B cell (primary cell): ENCODE measurements at regions not wholly inside any gene's neighbourhood (a gene's known extent, or its start where the extent isn't known, plus 50 kb on each side); places are given as distances from the start of the nearest gene placed in this dataset.

Experiments
- ATAC-seq: fragments of 200-7000 bp; cut with Tn5 transposase; one replicate; pipeline ENCODE4 v1.10.0; 2021; ENCODE audit warnings: low read depth, mild to moderate bottlenecking, moderate number of reproducible peaks, moderate library complexity
- CTCF ChIA-PET: fragments of 350-600 bp; sonication (Branson Sonifier 250); formaldehyde crosslinking; loops from one replicate; lab custom pipeline; 2021; ENCODE audit warnings: antibody characterized with exemption, inconsistent platforms; lab: Charles Lee
- POLR2A ChIA-PET: fragments of 350-600 bp; sonication (Branson Sonifier 250); formaldehyde crosslinking; loops from one replicate; lab custom pipeline; 2021; ENCODE audit warnings: antibody characterized with exemption; lab: Charles Lee
- DNase-seq: peaks from one replicate; pipeline ENCODE4 v3.0.0; 2013
- H2AFZ ChIP-seq: 2 replicates; pipeline ENCODE4 v1.6.1; 2012; ENCODE audit warnings: mild to moderate bottlenecking, low read depth, low read length; ENCODE audit not compliant: insufficient read depth, poor library complexity, severe bottlenecking
- H3K27ac ChIP-seq, 2 donors: 1 replicate in 1 of 2; 2 replicates in 1 of 2; pipeline ENCODE4 v1.5.1; 2012 to 2013; ENCODE audit warnings: low read length in 2 of 2, mild to moderate bottlenecking in 2 of 2, moderate library complexity in 1 of 2
- H3K27me3 ChIP-seq, 4 experiments: fragments of 200-600 bp in 1 of 4; sonication (generic) in 1 of 4; replicated peaks in 1 of 4; 1 replicate in 2 of 4; 2 replicates in 2 of 4; pipeline versions ENCODE4 v1.6.1 to v1.7.0; 2013 to 2016; ENCODE audit warnings: low read length in 3 of 4, mild to moderate bottlenecking in 2 of 4, mixed read lengths in 1 of 4, moderate library complexity in 1 of 4; ENCODE audit not compliant: insufficient read depth in 4 of 4, control insufficient read depth in 3 of 4; ENCODE audit errors: control extremely low read depth in 1 of 4
- H3K36me3 ChIP-seq, 2 experiments: replicated peaks in 1 of 2; 1 replicate in 1 of 2; 2 replicates in 1 of 2; pipeline versions ENCODE4 v1.6.1 to v1.7.1; 2013; ENCODE audit warnings: low read length in 1 of 2; ENCODE audit not compliant: insufficient read depth in 2 of 2, control insufficient read depth in 1 of 2; ENCODE audit errors: control extremely low read depth in 1 of 2, extremely low read depth in 1 of 2
- H3K4me1 ChIP-seq, 2 donors: fragments of 200-600 bp in 1 of 2; sonication (generic) in 1 of 2; 1 replicate in 1 of 2; 2 replicates in 1 of 2; pipeline versions ENCODE4 v1.5.1 to v1.6.1; 2013 to 2017; ENCODE audit warnings: low read length in 2 of 2; ENCODE audit not compliant: control insufficient read depth in 2 of 2, insufficient read depth in 2 of 2
- H3K4me2 ChIP-seq: replicated peaks from 2 replicates; pipeline ENCODE3; 2012; ENCODE audit warnings: mild to moderate bottlenecking, low read depth, low read length; ENCODE audit not compliant: poor library complexity, severe bottlenecking
- H3K4me3 ChIP-seq, 5 experiments: fragments of 200-600 bp in 1 of 5; sonication (generic) in 1 of 5; 1 replicate in 3 of 5; 2 replicates in 2 of 5; pipeline versions ENCODE4 v1.5.1 to v1.7.0; 2011 to 2016; ENCODE audit warnings: low read length in 4 of 5, mild to moderate bottlenecking in 4 of 5, low read depth in 2 of 5, control low read depth in 1 of 5, moderate library complexity in 1 of 5; ENCODE audit not compliant: insufficient read depth in 1 of 5; ENCODE audit errors: control extremely low read depth in 1 of 5, extremely low read depth in 1 of 5
- H3K79me2 ChIP-seq: fragments of 200-600 bp; sonication (generic); one replicate; pipeline ENCODE4 v1.6.0; 2016; ENCODE audit warnings: low read length; ENCODE audit not compliant: control insufficient read depth, insufficient read depth
- H3K9ac ChIP-seq: fragments of 200-600 bp; sonication (generic); 2 replicates; pipeline ENCODE4 v1.6.1; 2017; ENCODE audit warnings: mild to moderate bottlenecking, low read length, moderate library complexity
- H3K9me3 ChIP-seq, 3 donors: one replicate each; pipeline versions ENCODE4 v1.6.1 to v1.7.1; 2013; ENCODE audit warnings: low read length in 2 of 3; ENCODE audit not compliant: control insufficient read depth in 2 of 3, insufficient read depth in 1 of 3; ENCODE audit errors: control extremely low read depth in 1 of 3
- H4K20me1 ChIP-seq: 2 replicates; pipeline ENCODE4 v1.6.0; 2012; ENCODE audit warnings: mild to moderate bottlenecking, low read length; ENCODE audit not compliant: insufficient read depth, control insufficient read depth, poor library complexity, severe bottlenecking
- H3K27ac Mint-ChIP-seq: one replicate; pipeline ENCODE4 v1.8.0; 2021; ENCODE audit warnings: mixed read lengths
- H3K27me3 Mint-ChIP-seq: one replicate; pipeline ENCODE4 v1.8.0; 2021; ENCODE audit warnings: mixed read lengths
- H3K4me1 Mint-ChIP-seq: one replicate; pipeline ENCODE4 v1.8.0; 2021; ENCODE audit warnings: mixed read lengths
- H3K4me3 Mint-ChIP-seq: one replicate; pipeline ENCODE4 v1.8.0; 2021; ENCODE audit warnings: mixed read lengths
- H3K9me3 Mint-ChIP-seq: one replicate; pipeline ENCODE4 v1.8.0; 2022; ENCODE audit warnings: mixed read lengths; ENCODE audit not compliant: insufficient read depth
- EZH2 ChIP-seq: IDR thresholded peaks from 2 replicates; pipeline ENCODE4 v1.6.1; 2012; ENCODE audit warnings: borderline replicate concordance, low read depth, mild to moderate bottlenecking, moderate library complexity, low read length; ENCODE audit not compliant: insufficient read depth, poor library complexity, severe bottlenecking
- WGBS: methylation state at CpG from one replicate; pipeline ENCODE4 v1.1.5; 2013; ENCODE audit warnings: missing lambda C conversion rate; ENCODE audit not compliant: insufficient coverage; 5-methylcytosine and 5-hydroxymethylcytosine counted together
- intact Hi-C: fragments of 100-400 bp; cut with micrococcal nuclease; formaldehyde crosslinking; loops from one replicate; pipeline ENCODE4 v1.10.0; 2022
- TF ChIP-seq, protein P1 (sequence below): fragments of 200-600 bp; IDR thresholded peaks from one replicate; pipeline ENCODE4 v1.8.0; 2022; ENCODE audit warnings: antibody characterized with exemption, mild to moderate bottlenecking

DNA sequence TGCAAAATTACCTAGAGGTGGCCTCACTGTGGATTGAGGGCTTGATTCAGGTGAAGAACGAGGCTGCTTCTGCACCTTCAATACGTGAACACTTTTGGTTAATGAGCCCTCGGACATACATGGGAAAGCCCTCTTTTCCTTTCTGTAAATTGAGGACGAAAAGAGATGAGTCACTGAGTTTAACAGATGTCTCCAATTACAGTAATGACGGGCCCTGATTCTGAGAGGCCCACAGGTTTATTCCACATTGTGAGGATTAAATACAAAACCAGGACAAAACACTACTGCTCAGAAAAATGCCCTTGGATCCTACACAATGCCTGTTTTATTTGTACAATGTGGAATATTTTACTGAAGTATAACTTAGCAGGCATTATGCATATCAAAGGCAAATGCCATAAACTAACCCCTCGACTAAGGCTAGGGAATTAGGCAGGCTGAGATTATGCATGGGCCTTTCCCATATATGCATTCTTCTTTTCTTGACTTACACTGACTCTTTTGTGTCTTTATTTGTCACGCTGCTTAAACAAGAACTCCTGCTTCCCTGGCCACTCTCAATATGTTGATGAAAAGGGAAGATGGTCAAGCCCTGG, 819.9 kb downstream of the OLFM4 start:
- Histone ChIP-seq H2AFZ (no peak overlapping the region), H3K9ac (no peak overlapping the region), H3K4me2 (no peak overlapping the region), H4K20me1 (no peaks in the 10 kb centered on the region), H3K36me3 (no peaks in the 10 kb centered on the region), H3K27me3 (no peaks in the 10 kb centered on the region), H3K9me3 (peaks cover 0 to 5% (median 0%) of the 10 kb centered on the region in 3 donors), H3K4me3 (no peak overlapping the region), H3K79me2 (no peaks in the 10 kb centered on the region), H3K4me1 (no peaks in the 10 kb centered on the region), H3K27ac (no peak overlapping the region)
- no peak for ATAC-seq
- intact Hi-C loops: no loop called here
- Mint-ChIP-seq H3K27me3 (no peaks in the 10 kb centered on the region), H3K4me3 (no peak overlapping the region), H3K9me3 (peaks cover 5% of the 10 kb centered on the region), H3K4me1 (no peaks in the 10 kb centered on the region), H3K27ac (no peak overlapping the region)
- POLR2A ChIA-PET: no interaction called here
- DNase-seq: no peak
- TF ChIP-seq EZH2: no peak
- TF ChIP-seq, protein P1, sequence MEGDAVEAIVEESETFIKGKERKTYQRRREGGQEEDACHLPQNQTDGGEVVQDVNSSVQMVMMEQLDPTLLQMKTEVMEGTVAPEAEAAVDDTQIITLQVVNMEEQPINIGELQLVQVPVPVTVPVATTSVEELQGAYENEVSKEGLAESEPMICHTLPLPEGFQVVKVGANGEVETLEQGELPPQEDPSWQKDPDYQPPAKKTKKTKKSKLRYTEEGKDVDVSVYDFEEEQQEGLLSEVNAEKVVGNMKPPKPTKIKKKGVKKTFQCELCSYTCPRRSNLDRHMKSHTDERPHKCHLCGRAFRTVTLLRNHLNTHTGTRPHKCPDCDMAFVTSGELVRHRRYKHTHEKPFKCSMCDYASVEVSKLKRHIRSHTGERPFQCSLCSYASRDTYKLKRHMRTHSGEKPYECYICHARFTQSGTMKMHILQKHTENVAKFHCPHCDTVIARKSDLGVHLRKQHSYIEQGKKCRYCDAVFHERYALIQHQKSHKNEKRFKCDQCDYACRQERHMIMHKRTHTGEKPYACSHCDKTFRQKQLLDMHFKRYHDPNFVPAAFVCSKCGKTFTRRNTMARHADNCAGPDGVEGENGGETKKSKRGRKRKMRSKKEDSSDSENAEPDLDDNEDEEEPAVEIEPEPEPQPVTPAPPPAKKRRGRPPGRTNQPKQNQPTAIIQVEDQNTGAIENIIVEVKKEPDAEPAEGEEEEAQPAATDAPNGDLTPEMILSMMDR: no peak
- 90% methylated on average over 4 of the region's 7 CpGs for WGBS
- CTCF ChIA-PET: no interaction called here

GRCh38 chr13:53854321-53854720, 825.7 kb downstream of the OLFM4 start:
- POLR2A ChIA-PET: no interaction called here
- H3K36me3 ChIP-seq: no peaks in the 10 kb centered on the region
- no peak overlapping the region for H2AFZ ChIP-seq
- H3K27ac ChIP-seq: no peak overlapping the region
- Mint-ChIP-seq H3K27ac (no peak overlapping the region), H3K27me3 (no peaks in the 10 kb centered on the region), H3K4me3 (no peak overlapping the region), H3K9me3 (peaks cover 2% of the 10 kb centered on the region), H3K4me1 (no peaks in the 10 kb centered on the region)
- peaks cover 0 to 4% (median 0%) of the 10 kb centered on the region in 3 donors for H3K9me3 ChIP-seq
- H3K9ac ChIP-seq: no peak overlapping the region
- no peaks in the 10 kb centered on the region for H4K20me1 ChIP-seq
- no peak overlapping the region for H3K4me2 ChIP-seq
- intact Hi-C loops: no loop called here
- CTCF ChIA-PET: no interaction called here
- no peak for TF ChIP-seq EZH2
- TF ChIP-seq, protein P1: no peak
- no CpG with 5 or more reads among the region's 4 CpGs for WGBS
- no peaks in the 10 kb centered on the region for H3K4me1 ChIP-seq
- no peaks in the 10 kb centered on the region for H3K79me2 ChIP-seq
- no peak overlapping the region for H3K4me3 ChIP-seq
- ATAC-seq: no peak
- H3K27me3 ChIP-seq: no peaks in the 10 kb centered on the region
- DNase-seq: no peak
